ENCODE measurements at regions not wholly inside any gene's neighbourhood (a gene's known extent, or its start where the extent isn't known, plus 50 kb on each side); places are given as distances from the start of the nearest gene placed in this dataset.

DNA sequence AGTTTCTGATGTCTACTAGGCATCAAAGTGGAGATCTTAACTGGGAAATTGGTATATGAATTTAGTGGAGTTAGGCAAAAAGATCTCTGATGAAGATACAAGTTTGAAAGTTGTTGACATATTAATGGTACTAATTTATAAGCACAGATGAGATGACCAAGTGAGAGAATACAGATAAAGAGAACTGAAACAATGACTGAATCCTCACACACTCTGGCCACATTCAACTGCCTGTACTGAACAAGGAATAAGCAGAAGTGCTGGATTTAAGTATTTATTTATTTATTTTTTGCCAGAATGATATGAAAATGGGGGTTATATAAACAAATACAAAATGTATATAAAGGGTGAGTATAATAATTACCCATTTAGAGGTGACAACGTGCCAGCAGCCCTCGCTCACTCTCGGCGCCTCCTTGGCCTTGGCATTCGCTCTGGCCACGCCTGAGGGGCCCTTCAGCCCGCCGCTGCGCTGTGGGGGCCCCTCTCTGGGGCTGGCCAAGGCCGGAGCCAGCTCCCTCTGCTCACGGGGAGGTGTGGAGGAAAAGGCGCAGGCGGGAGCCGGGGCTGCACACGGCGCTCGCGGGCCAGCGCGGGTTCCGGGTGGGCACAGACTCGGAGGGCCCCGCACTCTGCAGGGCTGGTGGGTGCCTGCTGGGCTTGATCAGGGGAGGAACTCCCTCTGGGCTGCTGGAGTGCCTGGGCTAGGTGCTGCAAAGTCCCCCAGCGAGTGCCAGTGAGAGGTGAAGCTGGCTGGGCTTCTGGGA lies 1363.9 kb upstream of the CRIM1 start:
- DNase-seq = no peak
- Mint-ChIP-seq H3K9me3 (peaks cover 11% of the 10 kb centered on the region), H3K4me1 (no peaks in the 10 kb centered on the region), H3K4me3 (no peak overlapping the region), H3K27ac (no peak overlapping the region), H3K36me3 (no peaks in the 10 kb centered on the region), H3K27me3 (no peaks in the 10 kb centered on the region)
- CTCF ChIA-PET = no interaction called here

DNA sequence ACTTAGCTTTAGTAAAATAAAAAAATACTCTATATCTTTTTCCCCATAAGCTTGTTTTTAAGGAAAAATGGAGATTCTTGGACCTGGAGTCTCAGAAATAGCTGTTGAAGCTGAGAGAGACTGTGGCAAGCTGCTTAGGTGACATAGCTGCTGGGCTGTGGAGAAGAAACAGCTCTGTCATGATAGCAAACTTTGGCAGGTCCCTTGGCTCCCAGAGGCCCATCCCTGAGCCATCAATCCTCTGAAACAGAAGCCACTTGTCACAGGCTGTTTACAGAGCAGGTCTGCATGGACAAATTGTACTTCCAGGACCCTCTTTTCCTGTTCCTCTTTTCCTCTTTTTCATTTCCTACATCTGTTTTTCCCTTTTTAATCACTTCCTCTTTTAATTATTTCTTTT lies 1370.1 kb upstream of the CRIM1 start:
- H3K4me3 Mint-ChIP-seq = no peak overlapping the region
- H3K4me1 Mint-ChIP-seq = no peaks in the 10 kb centered on the region
- peaks cover 6% of the 10 kb centered on the region for H3K9me3 Mint-ChIP-seq
- no peak for DNase-seq
- H3K36me3 Mint-ChIP-seq = no peaks in the 10 kb centered on the region
- CTCF ChIA-PET = no interaction called here
- H3K27me3 Mint-ChIP-seq = no peaks in the 10 kb centered on the region
- H3K27ac Mint-ChIP-seq = no peak overlapping the region

DNA sequence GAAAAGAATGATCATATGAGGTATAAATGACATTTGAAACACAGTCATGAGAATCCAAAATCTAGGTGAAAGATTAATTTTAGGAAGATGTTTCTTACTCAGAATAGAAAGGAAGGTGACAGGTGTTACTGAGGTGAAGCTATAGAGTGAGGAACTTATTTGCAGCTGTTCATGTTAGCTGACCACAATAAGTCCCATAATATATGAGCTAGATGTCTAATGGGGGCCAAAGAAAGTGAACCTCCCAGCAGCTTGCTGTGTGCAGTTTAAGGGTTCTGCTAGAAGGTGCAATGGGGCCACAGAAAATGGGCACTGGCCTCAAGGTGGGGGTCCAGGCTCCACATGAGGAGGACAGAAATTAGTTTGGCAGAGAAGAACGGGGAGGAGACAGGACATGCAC lies 1374.9 kb upstream of the CRIM1 start:
- H3K4me1 Mint-ChIP-seq = no peaks in the 10 kb centered on the region
- H3K9me3 Mint-ChIP-seq = peaks cover 10% of the 10 kb centered on the region
- no peak for DNase-seq
- no peaks in the 10 kb centered on the region for H3K36me3 Mint-ChIP-seq
- H3K4me3 Mint-ChIP-seq = no peak overlapping the region
- no peaks in the 10 kb centered on the region for H3K27me3 Mint-ChIP-seq
- CTCF ChIA-PET = no interaction called here
- H3K27ac Mint-ChIP-seq = no peak overlapping the region

DNA sequence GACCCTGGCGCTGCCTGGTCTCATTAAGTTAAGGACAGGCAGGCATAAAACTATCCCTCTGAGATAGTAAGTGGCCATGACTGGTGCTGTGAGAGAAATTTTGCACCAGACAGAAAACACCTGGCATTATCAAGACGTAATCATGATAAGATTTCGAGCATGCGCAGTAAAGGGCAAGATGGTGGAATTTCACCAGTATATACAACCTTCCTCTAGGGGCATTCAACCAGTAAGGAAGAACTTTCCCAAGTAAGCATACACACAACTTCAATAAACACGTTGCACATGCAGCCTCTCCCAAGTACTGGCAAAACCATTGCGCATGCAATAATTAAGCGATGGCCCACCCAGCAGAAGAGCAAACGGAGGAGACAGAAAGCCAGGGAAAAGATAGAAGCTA lies 1376.4 kb upstream of the CRIM1 start:
- Mint-ChIP-seq H3K27me3 (no peaks in the 10 kb centered on the region), H3K36me3 (no peaks in the 10 kb centered on the region), H3K4me3 (no peak overlapping the region), H3K27ac (no peak overlapping the region), H3K9me3 (peaks cover 13% of the 10 kb centered on the region), H3K4me1 (no peaks in the 10 kb centered on the region)
- CTCF ChIA-PET = no interaction called here
- DNase-seq = no peak

DNA sequence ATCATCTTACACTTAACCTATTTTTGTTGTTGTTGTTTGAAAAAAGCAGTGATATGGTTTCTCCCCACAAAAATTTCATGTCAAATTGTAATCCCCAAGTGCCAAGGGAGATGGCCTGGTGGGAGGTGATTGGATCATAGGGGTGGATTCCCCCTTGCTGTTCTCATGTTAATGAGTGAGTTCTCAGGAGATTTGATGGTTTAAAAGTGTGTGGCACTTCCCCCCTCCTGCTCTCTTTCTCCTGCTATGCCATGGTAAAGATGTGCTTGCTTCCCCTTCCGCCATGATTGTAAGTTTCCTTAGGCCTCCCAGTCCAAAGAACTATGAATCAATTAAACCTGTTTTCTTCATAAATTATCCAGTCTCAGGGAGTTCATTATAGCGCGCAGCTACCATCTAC lies 1362.7 kb upstream of the FAM98A start:
- Mint-ChIP-seq H3K36me3 (no peaks in the 10 kb centered on the region), H3K27me3 (no peaks in the 10 kb centered on the region), H3K9me3 (peaks cover 5% of the 10 kb centered on the region), H3K4me1 (no peaks in the 10 kb centered on the region), H3K27ac (no peak overlapping the region), H3K4me3 (no peak overlapping the region)
- CTCF ChIA-PET = no interaction called here
- no peak for DNase-seq

DNA sequence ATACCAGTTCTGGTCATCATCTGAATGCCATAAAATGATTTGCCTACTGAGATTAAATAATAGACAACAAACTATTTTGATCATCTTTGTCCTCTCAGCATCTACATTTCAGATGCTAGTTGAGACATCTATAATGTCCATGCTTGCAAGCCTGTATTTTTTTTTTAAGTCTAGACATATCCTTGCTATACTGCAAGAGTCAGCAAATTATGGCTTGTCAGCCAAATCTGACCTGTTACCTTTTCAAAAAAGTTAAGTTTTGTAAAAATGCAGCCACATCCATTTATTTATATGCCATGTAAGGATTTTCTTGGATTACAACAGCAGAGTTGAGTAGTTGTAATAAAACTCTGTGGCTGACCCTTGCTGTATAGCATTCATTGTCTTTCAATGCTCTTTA lies 1355.7 kb upstream of the FAM98A start:
- no peaks in the 10 kb centered on the region for H3K9me3 Mint-ChIP-seq
- H3K27ac Mint-ChIP-seq = no peak overlapping the region
- H3K36me3 Mint-ChIP-seq = no peaks in the 10 kb centered on the region
- CTCF ChIA-PET = no interaction called here
- H3K4me3 Mint-ChIP-seq = no peak overlapping the region
- no peak for DNase-seq
- H3K4me1 Mint-ChIP-seq = no peaks in the 10 kb centered on the region
- H3K27me3 Mint-ChIP-seq = no peaks in the 10 kb centered on the region

DNA sequence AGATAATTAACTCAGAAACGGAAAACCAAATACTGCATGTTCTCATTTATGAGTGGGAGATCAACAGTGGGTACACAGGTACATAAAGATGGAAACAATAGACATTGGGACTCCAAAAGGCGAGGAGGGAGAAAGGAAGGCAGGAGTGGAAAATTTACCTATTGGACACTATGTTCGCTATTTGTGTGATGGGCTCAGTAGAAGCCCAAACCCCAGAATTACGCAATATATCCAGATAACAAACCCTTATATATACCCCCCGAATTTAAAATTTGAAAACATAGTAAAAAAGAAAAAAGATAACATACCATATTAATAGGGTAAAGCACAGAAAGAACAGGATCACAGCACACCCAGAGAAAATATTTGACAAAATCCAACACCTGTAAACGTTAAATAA lies 1351.7 kb upstream of the FAM98A start:
- no peak overlapping the region for H3K27ac Mint-ChIP-seq

DNA sequence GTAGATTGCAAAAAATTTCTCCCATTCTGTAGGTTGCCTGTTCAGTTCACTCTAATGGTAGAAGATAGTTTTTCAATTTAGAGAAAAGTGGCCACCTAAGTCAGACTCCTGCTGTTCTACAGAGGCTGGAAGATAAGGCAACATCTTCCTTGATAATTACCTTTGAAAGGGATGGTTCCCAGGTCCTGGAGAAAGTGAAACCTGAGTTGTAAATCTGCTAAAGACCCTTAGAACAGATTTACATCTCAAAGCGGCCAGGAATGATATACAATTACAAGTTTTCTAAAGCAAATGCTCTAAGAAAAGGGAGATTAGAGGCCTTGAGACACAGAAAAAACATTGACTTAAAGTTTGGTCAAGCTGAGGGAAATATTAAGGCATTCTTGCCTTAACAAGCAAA lies 1350.2 kb upstream of the FAM98A start:
- no peak for DNase-seq
- Mint-ChIP-seq H3K4me3 (no peak overlapping the region), H3K36me3 (no peaks in the 10 kb centered on the region), H3K27ac (no peak overlapping the region), H3K9me3 (peaks cover 4% of the 10 kb centered on the region), H3K27me3 (no peaks in the 10 kb centered on the region), H3K4me1 (no peaks in the 10 kb centered on the region)
- CTCF ChIA-PET = no interaction called here

More for the DNA sequence above, 1351.7 kb upstream of the FAM98A start:
- CTCF ChIA-PET = no interaction called here
- peaks cover 2% of the 10 kb centered on the region for H3K9me3 Mint-ChIP-seq
- DNase-seq = no peak
- no peaks in the 10 kb centered on the region for H3K4me1 Mint-ChIP-seq
- no peaks in the 10 kb centered on the region for H3K36me3 Mint-ChIP-seq
- no peaks in the 10 kb centered on the region for H3K27me3 Mint-ChIP-seq
- no peak overlapping the region for H3K4me3 Mint-ChIP-seq

DNA sequence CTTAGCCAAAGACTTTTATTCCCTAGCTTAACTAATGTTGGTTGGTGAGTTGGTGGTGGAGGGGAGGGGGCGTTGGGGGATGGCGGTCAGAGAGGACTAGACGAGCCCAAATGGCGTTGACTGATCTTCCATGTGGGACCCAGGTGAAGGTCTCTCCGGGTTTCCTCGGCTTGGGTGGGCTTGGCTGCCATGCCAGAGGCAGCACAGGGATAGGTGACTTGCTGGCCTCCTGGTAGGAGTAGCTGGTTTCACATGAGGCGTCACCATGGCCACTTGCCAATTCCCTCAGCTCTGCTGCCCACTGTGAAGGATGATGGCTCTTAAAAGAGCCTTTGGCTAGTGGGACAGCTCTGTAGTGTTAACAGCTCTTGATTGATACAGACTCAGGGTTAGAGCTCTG lies 1337.0 kb upstream of the FAM98A start:
- Mint-ChIP-seq H3K4me1 (no peaks in the 10 kb centered on the region), H3K27me3 (no peaks in the 10 kb centered on the region), H3K36me3 (no peaks in the 10 kb centered on the region), H3K4me3 (no peak overlapping the region), H3K27ac (no peak overlapping the region), H3K9me3 (peaks cover 5% of the 10 kb centered on the region)
- no peak for DNase-seq
- CTCF ChIA-PET = no interaction called here

DNA sequence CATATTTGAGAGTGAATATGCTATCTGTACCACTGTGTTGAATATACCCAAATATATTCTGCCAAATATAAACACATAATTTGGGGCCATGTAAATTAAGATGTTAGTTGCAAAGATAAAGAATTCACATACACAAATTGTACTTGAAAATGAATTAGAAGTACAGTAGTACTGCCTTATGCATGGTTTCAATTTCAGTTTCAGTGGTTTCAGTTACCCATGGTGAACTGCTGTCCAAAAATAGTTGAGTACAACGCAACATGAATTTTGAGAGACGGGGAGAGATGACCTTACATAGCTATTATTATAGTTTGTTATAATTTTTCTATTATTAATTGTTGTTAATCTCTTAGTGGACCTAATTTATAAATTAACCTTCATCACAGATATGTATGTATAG lies 1313.0 kb upstream of the FAM98A start:
- CTCF ChIA-PET = no interaction called here

DNA sequence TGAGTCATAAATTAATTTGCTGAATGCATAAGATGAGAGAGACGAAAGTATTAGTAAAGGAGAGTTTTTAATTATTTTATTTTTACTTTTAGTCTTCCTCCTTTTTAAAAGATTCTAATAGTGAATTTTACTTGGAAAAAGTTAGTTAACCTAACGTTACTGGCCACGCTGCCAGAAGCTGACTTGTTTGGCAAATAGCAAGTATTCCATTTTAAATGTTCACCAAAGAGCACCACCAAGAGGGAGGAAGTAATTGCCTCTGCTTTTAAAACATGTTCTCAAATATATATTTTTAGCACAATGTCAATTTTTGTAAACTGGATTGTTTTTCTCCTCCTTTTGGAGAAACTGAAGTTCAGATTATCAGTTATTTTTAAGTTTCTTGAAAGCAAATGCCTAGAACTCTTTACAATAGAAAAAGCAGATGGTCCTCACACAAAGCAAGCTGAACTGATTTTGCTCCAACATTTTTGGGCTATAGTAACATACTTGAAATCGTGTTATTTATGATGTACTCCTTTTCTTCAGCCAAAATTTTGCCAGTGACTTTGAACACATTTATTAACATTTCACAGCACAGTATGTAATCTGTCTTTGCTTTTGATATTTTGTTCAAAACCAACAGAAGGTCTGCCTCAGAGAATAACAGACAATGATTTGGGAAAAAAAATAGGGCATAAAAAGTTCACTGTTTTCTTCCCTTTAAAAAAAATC lies 1311.0 kb upstream of the FAM98A start:
- H3K27ac Mint-ChIP-seq = no peak overlapping the region
- H3K9me3 Mint-ChIP-seq = peaks cover 1% of the 10 kb centered on the region
- no peaks in the 10 kb centered on the region for H3K4me1 Mint-ChIP-seq
- no peaks in the 10 kb centered on the region for H3K36me3 Mint-ChIP-seq
- H3K4me3 Mint-ChIP-seq = no peak overlapping the region
- CTCF ChIA-PET = no interaction called here
- H3K27me3 Mint-ChIP-seq = no peaks in the 10 kb centered on the region
- DNase-seq = no peak

More for the DNA sequence above, 1313.0 kb upstream of the FAM98A start:
- no peaks in the 10 kb centered on the region for H3K36me3 Mint-ChIP-seq
- no peak overlapping the region for H3K27ac Mint-ChIP-seq
- no peak for DNase-seq
- H3K4me1 Mint-ChIP-seq = no peaks in the 10 kb centered on the region
- H3K4me3 Mint-ChIP-seq = no peak overlapping the region
- no peaks in the 10 kb centered on the region for H3K27me3 Mint-ChIP-seq
- H3K9me3 Mint-ChIP-seq = peaks cover 7% of the 10 kb centered on the region

DNA sequence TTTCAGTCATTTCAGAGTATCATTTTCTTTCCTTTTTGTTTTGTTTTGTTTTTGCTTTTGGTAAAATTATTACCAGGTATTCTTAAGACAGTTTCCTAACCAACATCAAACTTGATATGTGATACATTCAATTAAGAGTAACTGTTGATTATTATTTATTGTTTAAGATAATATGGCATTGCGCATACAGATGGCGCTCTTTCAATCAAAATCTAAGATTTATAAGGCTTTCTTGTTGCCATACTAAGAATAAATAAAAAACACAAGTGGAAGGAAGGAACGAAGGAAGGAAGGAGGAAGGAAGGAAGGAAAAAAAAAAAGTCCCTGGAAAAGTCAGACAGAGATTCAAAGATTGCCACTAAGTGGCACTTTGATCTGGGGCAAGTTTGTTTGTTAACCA lies 1308.7 kb upstream of the FAM98A start:
- Mint-ChIP-seq H3K27me3 (no peaks in the 10 kb centered on the region), H3K27ac (no peak overlapping the region), H3K4me1 (no peaks in the 10 kb centered on the region), H3K9me3 (no peaks in the 10 kb centered on the region), H3K36me3 (no peaks in the 10 kb centered on the region), H3K4me3 (no peak overlapping the region)
- no peak for DNase-seq
- CTCF ChIA-PET = no interaction called here

DNA sequence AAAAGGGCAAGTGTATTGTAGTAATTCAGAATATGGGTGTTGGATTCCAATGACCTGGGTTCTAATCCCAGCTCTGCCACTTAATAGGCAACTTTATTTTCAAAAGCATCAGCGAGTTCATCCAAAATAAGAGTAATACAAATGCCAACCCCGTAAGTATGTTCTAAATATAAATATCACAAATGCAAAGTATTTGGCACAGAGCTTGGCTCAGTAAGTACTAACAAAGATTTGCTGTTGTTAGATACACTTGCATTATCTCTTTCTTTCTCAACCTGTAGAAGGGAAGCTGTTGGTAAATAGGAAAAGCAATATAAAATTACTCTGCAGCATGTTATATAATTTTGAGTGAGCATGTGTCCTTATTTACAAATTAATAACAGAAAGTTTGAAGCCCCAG lies 1302.6 kb upstream of the FAM98A start:
- CTCF ChIA-PET = no interaction called here
- Mint-ChIP-seq H3K9me3 (no peaks in the 10 kb centered on the region), H3K27me3 (no peaks in the 10 kb centered on the region), H3K4me1 (no peaks in the 10 kb centered on the region), H3K4me3 (no peak overlapping the region), H3K36me3 (no peaks in the 10 kb centered on the region), H3K27ac (no peak overlapping the region)
- no peak for DNase-seq

DNA sequence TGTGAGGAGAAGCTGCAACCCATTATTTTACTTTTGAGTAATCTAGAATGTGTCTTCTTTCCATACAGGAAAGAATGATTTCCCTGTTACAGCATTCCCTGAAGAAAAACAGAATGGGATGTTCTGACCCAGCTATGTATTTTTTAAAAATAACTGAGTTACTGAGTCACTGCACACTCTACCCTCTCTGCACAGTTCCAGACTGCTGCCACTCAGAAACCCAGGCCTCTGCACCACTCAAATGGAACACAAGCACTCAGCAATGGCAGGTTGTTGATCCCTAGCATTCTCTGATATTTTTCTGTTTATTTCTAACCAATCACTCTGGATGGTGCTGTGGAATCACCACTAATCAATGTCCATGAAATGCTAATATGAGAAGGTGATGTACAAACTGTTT lies 1300.0 kb upstream of the FAM98A start:
- Mint-ChIP-seq H3K27ac (no peak overlapping the region), H3K4me3 (no peak overlapping the region), H3K36me3 (no peaks in the 10 kb centered on the region), H3K4me1 (no peaks in the 10 kb centered on the region), H3K27me3 (no peaks in the 10 kb centered on the region), H3K9me3 (no peaks in the 10 kb centered on the region)
- CTCF ChIA-PET = no interaction called here
- no peak for DNase-seq

DNA sequence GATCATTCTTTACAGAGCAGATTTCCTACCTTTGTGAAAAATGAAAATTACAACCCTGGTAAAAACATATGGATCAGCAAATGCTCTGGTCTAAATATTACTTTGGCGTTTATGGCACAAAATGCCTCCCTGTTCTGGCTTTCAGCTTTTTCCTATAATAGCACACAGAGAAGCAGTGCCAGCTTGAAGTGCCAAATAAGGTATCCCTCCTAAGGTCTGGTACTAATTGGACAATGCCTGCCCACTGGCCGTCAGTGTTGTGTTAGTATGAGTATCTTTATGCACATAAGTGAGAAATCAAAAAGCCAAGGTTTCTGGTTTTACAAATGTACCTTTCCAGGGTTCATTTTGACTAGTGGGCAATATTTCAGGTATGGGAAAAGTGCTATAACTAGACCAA lies 1293.7 kb upstream of the FAM98A start:
- no peak overlapping the region for H3K27ac Mint-ChIP-seq
- peaks cover 1% of the 10 kb centered on the region for H3K9me3 Mint-ChIP-seq
- no peak overlapping the region for H3K4me3 Mint-ChIP-seq
- no peaks in the 10 kb centered on the region for H3K36me3 Mint-ChIP-seq
- no peaks in the 10 kb centered on the region for H3K4me1 Mint-ChIP-seq
- H3K27me3 Mint-ChIP-seq = no peaks in the 10 kb centered on the region
- CTCF ChIA-PET = no interaction called here
- DNase-seq = no peak

Measured in activated naive CD4-positive, alpha-beta T cell treated with anti-CD3 and anti-CD28 coated beads, Interleukin-2, amount 10 ng/mL, durations not matched to agents 7 days and 5 days (primary cell).